B cell (primary cell): ENCODE measurements at regions not wholly inside any gene's neighbourhood (a gene's known extent, or its start where the extent isn't known, plus 50 kb on each side); places are given as distances from the start of the nearest gene placed in this dataset.

ENCODE experiments used
- CTCF ChIP-seq: fragments of 200-600 bp; IDR thresholded peaks from one replicate; pipeline ENCODE4 v1.8.0; 2022; ENCODE audit warnings: antibody characterized with exemption, mild to moderate bottlenecking
- EZH2 ChIP-seq: IDR thresholded peaks from 2 replicates; pipeline ENCODE4 v1.6.1; 2012; ENCODE audit warnings: borderline replicate concordance, low read depth, mild to moderate bottlenecking, moderate library complexity, low read length; ENCODE audit not compliant: insufficient read depth, poor library complexity, severe bottlenecking

GRCh38 chr16:6209355-6209930 lies 1111.8 kb upstream of the EEF2KMT start:
- TF ChIP-seq CTCF (no peak), EZH2 (no peak)
